Stimulated activated CD4-positive, alpha-beta T cell treated with anti-CD3 and anti-CD28 coated beads, Interleukin-1b, Interleukin-23, amount 100 ng/mL, for 4 hours (primary cell): ENCODE measurements at regions not wholly inside any gene's neighbourhood (a gene's known extent, or its start where the extent isn't known, plus 50 kb on each side); places are given as distances from the start of the nearest gene placed in this dataset.
A peak's percentile ranks its signal among the peaks of the same experiment; 100 is the strongest.
"Not testable (repeated sequence)": the region's sequence is repeated elsewhere in the genome, so short reads cannot be mapped to it uniquely, and the experiment has no call there.

Experiments
- DNase-seq, 2 donors: peaks; one replicate each; pipeline ENCODE4 v3.0.0-alpha.2; 2020; ENCODE audit warnings: low read depth in 2 of 2

GRCh38 chr3:194189243-194189791 is 53.4 kb downstream of the HES1 start:
- no peak for DNase-seq

DNA sequence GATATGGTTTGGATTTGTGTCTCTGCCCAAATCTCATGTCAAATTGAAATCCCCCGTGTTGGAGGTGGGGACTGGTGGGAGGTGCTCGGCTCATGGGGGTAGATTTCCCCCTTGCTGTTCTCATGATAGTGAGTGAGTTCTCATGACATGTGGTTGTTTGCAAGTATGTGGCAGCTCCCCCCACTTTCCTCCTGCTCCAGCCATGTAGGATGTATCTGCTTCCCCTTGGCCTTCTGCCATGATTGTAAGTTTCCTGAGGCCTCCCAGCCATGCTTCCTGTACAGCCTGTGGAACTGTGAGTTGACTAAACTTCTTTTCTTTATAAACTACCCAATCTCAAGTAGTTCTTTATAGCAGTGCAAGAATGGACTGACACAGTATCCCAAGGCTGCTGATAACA is 55.9 kb downstream of the HES1 start:
- DNase-seq, result not testable (repeated sequence)

- no peak for DNase-seq
These were observed 58.3 kb downstream of the HES1 start for GRCh38 chr3:194194051-194194756.

GRCh38 chr3:194194757-194195085 is 58.8 kb downstream of the HES1 start:
- DNase-seq, result no peak

- no peak for DNase-seq
These were observed 59.7 kb downstream of the HES1 start for GRCh38 chr3:194195611-194196010.

- no peak for DNase-seq
These were observed 60.9 kb downstream of the HES1 start for GRCh38 chr3:194196876-194197275.

DNA sequence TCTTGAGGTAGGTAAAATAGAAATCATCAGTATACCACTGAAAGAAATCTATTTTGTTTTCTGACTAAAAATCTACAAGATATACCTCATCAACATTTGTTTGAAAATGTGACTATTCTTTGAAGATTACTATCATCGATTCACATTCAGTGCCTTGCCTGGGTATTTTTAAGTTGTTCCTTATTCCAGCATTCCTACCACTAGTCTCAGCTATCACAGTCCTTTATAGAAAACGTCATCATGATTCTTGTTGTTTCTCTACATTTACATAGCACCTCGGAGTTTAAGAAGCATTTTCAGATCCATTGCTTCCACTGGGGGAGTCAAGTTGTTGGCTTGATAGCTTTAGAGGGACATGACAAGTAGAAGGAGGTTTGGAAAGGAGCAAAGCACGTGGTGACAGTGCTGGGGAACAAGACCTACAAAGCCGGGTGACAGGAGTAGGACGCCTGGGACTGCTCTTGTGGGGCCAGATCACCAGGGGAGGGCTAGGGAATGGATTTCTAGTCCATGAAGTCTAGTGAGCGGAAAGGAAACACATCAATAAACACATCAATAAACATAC is 61.5 kb downstream of the HES1 start:
- no peak for DNase-seq

DNA sequence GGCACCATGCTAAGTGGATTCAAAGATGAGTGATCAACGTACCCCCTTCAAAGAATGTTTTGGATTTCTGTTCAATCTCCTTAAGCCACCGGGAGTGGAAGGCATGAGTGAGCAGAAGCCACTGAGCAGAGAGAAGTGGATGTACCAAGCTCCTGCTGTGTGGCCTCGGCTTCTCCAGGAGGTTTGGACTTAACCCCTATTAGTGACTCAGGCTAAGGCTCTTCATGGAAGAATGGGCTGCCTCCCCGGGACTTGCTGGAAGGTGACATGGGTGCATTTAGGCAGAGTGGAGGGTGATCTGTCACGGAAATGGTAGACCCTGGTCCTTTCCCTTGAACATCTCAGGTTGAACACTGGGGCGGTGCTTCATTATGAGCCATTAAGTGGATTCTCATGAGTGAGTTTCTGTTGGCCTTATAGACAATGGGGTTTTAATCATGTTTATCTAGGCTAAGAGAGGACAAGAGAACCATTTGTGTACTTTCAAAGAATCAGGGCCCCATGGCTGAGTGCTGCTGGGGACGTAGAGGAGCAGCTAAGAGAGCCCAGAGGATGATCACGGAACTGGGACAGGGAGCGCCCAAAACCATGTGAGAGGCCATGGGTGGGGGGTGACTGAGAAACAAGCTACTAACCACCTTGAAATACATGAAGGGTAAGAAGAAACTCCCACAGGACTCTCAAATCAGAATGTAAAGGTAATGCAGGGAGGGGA is 62.2 kb downstream of the HES1 start:
- no peak for DNase-seq

DNA sequence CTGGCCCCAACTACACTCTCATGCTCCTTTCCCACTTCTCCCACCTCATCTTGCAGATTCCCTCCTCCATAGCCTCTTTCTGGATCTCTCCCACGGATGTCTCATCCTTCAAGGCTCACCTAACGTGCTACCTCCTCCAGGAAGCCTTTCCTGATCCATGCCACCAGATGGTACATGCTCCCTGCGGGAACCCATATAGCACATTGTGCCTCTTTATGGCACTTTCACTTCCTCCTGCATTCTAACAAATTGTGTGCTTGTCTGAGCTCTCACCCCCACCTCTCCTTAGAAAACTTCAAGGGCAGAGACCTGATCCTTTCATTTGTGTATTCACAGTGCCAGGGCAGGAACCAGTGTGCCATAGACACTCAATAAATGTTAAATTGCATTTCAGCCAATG is 63.0 kb downstream of the HES1 start:
- no peak for DNase-seq

DNA sequence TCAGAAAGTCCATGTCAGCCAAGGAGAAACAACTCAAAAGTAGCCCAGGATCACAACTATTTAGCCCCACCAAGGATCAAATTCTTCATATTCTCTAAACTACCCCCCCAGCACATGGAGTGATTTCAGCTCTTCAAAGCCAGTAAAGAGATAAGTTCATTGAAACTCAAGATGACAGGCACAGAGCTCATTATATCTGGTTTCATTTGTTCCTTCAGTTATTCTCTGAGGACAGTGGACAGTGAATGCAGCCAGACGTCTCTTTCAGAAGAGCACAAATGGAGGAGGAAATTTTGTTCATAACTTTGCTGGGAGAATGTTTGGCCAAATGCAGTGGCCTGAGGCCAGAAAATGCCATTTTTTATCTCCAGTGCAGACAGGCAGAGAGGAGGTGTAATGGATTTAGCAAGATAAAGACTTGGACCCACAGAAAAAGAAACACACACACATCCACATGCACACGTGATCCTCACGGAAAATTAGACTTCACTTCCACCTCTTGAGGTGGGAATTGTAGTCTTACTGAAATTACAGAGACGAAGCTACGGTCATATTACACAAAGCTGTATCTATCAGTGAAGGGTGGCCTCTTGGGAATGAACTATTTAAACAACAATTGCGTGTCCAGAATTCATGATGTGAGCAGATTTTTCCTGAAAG is 64.6 kb downstream of the HES1 start:
- no peak for DNase-seq

- no peak for DNase-seq
These were observed 66.2 kb downstream of the HES1 start for GRCh38 chr3:194201953-194202666.

DNA sequence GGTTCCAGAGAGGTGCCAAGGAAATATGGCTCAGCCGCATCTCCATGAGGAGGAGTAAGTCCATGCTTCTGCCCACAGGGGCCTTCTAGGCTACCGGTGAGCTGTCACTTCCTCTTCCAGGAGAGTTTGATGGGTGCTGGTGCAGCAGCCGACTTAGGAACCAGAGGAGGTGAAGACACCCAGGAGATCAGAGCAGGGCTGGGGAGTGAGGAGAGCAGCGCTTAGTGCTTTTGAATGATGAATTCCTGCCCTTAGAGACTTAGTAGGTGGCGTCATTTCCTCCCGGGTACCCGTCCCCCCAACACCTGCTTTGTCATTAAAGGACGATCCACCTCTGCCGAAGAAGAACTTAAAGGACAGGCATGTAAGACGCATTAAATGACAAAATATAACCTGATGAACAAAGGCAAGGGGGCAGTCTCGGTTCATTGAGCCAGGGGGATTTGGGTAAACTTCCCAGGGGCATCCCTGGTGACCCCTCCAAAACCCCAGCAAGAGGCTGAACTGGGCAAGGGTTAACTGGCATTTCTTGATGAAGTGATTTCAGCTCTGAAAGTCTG is 67.6 kb downstream of the HES1 start:
- DNase-seq, result peak in 1 of 2 donors; percentile 21

GRCh38 chr3:194204042-194204987 is 68.4 kb downstream of the HES1 start:
- peak in 1 of 2 donors; percentile 21 for DNase-seq

- DNase-seq, result no peak
These were observed 69.8 kb downstream of the HES1 start for GRCh38 chr3:194205675-194206133.

- DNase-seq, result no peak
These were observed 70.4 kb downstream of the HES1 start for GRCh38 chr3:194206320-194206719.

DNA sequence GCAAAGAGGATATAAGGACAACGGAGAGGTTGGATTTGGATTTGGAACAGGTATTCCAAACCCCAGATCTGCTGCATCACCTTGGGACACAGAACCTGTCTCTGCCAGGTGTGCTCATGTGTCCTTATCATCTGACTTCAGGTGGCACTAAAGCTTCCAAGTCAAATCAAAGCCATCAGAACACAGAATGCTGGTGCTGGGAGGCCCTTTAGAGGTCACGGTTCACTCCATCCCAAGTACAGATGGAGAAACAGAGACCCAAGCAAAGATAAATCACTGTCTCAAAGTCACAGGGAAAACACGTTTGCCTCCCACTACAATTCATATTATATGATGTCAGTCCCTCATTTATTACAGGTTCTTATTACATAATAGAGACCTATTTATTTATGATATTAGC is 72.8 kb downstream of the HES1 start:
- DNase-seq, result no peak

DNA sequence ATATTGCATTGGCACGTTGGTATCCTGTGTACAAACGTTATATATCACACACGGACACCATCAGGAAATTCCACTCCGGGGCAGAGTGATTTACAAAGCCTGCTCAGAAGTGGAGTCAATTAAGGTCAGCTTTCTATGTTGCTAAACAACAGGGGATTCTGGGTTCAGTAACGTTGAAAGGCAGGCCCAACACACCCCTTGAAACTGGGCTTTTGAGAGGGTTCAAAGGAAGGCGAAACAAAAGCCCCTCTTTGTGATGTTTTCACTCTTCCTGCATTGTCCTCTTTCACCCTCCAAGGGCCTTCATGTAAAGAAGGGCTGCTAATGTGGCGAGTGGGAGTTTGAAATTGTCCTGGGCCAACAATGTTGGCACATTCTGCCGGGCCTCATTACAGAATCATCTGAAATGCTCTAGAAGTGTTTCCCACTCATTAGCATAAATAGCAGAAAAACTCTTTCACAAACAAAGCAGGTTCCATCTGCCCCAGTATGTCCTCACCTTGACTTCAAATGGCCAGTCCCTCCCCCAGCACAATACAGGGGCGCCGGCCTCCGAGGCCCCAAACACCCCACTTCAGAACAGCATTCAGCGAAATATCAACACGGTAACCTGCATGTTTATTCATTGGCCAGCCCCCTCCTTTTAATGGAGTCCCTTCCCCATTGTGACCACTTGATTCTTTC is 76.4 kb downstream of the HES1 start:
- DNase-seq, result no peak

DNA sequence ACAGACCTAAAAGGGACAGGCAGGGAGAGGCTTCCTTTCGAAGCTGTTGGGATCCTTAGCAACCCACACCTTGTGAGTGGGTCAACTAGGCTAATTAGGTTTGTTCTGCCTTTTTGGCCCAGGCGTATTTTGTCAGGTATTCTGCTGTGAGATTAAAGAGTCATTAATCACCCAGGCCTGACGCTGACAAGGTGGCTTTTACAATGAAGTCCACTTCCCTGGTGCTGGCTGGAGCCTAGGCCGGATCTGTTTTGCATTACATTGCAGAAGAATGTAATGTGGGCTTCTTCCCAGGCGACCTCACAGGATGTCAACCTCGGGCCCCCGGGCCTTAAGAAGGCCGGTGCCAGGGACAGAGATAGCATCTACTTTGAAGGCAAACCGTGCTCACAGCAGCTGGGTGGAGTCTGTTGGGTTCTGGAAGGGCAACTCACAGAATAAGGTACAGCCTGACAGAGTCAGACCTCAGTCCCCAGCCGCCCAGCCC is 76.9 kb downstream of the HES1 start:
- DNase-seq, result no peak

GRCh38 chr3:194215392-194215791 is 79.4 kb downstream of the HES1 start:
- DNase-seq, result no peak
